ENCODE measurements at regions not wholly inside any gene's neighbourhood (a gene's known extent, or its start where the extent isn't known, plus 50 kb on each side); places are given as distances from the start of the nearest gene placed in this dataset.

DNA sequence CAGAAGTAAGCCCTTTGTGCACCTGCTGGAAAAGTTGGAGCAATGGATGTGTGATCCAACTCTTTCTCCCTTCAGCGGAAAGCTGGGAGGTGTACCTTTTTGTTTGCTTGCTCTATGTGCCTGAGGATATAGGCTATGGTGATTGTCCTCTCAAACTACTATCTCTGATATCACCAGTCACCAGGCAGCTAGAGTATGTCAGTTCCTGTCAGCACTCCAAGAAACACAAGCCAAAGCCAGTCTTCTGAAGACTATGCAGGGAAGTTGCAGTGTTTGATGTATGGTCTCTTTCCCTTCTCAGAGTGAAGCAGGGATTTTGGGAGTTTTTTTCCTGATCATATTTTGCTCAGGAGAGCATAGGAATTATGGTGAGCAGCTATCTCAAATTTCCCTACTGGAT, 146.4 kb downstream of the PTH2R start:
- H3K4me1 ChIP-seq = no peaks in the 10 kb centered on the region
- no peaks in the 10 kb centered on the region for H3K36me3 ChIP-seq
- H3K27me3 ChIP-seq = no peaks in the 10 kb centered on the region
- H3K9me3 ChIP-seq = peaks cover 0 to 4% (median 0%) of the 10 kb centered on the region in 4 donors
- H3K4me3 ChIP-seq = no peak overlapping the region
- TF ChIP-seq, protein P1, sequence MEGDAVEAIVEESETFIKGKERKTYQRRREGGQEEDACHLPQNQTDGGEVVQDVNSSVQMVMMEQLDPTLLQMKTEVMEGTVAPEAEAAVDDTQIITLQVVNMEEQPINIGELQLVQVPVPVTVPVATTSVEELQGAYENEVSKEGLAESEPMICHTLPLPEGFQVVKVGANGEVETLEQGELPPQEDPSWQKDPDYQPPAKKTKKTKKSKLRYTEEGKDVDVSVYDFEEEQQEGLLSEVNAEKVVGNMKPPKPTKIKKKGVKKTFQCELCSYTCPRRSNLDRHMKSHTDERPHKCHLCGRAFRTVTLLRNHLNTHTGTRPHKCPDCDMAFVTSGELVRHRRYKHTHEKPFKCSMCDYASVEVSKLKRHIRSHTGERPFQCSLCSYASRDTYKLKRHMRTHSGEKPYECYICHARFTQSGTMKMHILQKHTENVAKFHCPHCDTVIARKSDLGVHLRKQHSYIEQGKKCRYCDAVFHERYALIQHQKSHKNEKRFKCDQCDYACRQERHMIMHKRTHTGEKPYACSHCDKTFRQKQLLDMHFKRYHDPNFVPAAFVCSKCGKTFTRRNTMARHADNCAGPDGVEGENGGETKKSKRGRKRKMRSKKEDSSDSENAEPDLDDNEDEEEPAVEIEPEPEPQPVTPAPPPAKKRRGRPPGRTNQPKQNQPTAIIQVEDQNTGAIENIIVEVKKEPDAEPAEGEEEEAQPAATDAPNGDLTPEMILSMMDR (IDR thresholded peaks at IDR 0.05) = no peak
- TF ChIP-seq POLR2A (IDR thresholded peaks at IDR 0.05) = no peak
- DNase-seq = no peak
- no peak overlapping the region for H3K27ac ChIP-seq

DNA sequence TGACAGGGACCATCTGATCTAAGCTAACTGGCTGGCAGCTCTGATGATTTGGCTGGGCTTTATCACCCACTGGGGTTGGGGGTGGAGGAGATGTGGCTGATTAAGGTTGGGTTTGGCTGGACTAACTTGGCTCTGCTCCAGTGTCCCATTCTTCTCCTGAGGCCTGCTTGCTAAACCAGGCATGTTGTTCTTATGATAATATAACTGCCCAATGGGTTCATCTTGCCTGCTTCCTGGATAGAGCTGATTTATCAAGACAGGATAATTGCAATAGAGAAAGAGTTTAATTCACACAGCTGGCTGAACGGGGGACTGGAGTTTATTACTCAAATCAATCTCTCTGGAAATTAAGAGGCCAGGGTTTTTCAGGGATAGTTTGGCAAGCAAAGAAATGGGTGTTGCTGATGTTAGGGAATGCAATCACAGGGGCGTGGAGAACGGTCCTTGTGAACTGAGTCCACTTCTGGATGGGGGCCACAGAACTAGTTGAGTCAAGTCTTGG, 150.4 kb downstream of the PTH2R start:
- no peak for DNase-seq
- no peak for TF ChIP-seq POLR2A (IDR thresholded peaks at IDR 0.05)
- TF ChIP-seq, protein P1 (IDR thresholded peaks at IDR 0.05) = no peak

DNA sequence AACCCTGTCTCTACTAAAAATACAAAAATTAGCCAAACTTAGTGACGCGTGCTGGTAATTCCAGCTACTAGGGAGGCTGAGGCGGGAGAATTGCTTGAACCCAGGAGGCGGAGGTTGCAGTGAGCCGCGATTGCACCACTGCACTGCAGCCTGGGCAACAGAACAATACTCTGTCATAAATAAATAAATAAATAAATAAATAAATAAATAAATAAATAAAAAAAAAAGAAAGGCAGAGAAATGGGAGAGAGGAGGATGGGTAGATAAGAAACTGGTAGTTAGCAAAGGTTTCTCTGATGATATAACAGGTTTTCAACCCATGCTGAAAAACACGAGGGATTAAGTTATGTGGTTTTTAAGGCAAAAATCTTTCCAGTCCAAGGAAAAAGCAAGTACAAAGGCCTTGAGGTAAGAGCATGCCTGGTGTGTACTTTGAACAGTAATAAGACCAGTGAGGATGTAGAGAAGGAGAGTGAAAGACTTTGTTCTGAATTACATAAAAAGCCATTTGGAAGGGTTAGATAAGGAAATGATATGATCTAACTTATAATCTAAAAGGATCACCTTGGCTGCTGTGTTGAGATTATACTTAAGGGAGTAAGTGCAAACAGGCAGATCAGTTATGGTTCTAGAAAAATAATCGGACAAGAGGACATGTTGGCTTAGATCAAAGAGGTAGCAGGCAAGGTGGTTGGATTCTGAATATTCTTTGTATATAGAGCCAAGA, 159.3 kb downstream of the PTH2R start:
- no peaks in the 10 kb centered on the region for H3K36me3 ChIP-seq
- TF ChIP-seq, protein P1 (IDR thresholded peaks at IDR 0.05) = no peak
- TF ChIP-seq POLR2A (IDR thresholded peaks at IDR 0.05) = no peak
- no peaks in the 10 kb centered on the region for H3K27me3 ChIP-seq
- no peaks in the 10 kb centered on the region for H3K4me1 ChIP-seq
- H3K9me3 ChIP-seq = peaks cover 0 to 3% (median 0%) of the 10 kb centered on the region in 4 donors
- H3K4me3 ChIP-seq = no peak overlapping the region
- no peak for DNase-seq
- H3K27ac ChIP-seq = no peak overlapping the region

More for the DNA sequence above, 150.4 kb downstream of the PTH2R start:
- Histone ChIP-seq H3K4me3 (no peak overlapping the region), H3K27ac (no peak overlapping the region), H3K27me3 (no peaks in the 10 kb centered on the region), H3K36me3 (no peaks in the 10 kb centered on the region), H3K4me1 (no peaks in the 10 kb centered on the region), H3K9me3 (no peaks in the 10 kb centered on the region)

DNA sequence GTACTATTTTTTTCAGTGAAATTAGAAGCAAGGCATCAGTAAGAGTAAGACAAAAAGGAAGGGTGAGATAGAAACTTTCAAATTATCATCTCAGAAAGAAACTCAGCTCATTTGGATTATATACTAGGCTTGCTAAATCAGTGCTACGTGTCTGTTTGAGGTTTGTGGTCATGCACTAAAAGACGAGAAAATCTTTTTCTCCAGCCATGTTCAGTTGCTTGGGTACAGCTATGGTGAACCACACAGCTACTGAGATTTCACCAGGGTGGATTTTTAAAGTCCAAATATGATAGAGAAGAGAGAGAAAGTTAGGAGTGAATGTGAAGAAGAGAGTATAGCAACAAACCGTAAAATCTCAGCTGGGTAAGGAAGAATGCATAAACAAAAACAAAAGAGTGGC, 161.6 kb downstream of the PTH2R start:
- no peak for DNase-seq
- no peaks in the 10 kb centered on the region for H3K36me3 ChIP-seq
- TF ChIP-seq, protein P1 (IDR thresholded peaks at IDR 0.05) = no peak
- no peak for TF ChIP-seq POLR2A (IDR thresholded peaks at IDR 0.05)

DNA sequence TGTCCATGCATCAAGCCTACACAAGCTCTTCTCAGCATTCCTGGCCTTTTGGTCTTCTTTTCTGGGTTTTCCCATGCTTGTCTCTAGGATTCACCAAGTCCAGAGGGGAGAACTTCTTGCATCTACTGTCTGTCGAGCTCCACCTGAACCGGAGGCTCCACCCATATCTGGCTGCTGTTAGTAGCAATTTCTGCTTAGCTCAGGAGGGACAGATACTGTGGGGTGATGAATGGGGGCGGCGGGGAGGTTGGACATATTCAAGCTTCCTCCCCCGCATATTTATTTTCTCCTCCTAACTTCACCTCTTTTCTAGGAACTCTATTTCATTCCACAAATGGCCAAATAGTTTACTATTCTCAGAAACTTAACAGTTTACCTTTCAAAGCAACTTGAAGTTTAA, 163.5 kb downstream of the PTH2R start:
- H3K4me3 ChIP-seq = no peak overlapping the region
- DNase-seq = no peak
- no peak for TF ChIP-seq POLR2A (IDR thresholded peaks at IDR 0.05)
- TF ChIP-seq, protein P1 (IDR thresholded peaks at IDR 0.05) = no peak
- no peak overlapping the region for H3K27ac ChIP-seq
- no peaks in the 10 kb centered on the region for H3K9me3 ChIP-seq
- no peaks in the 10 kb centered on the region for H3K36me3 ChIP-seq
- no peaks in the 10 kb centered on the region for H3K27me3 ChIP-seq
- H3K4me1 ChIP-seq = no peaks in the 10 kb centered on the region

More for the DNA sequence above, 161.6 kb downstream of the PTH2R start:
- Histone ChIP-seq H3K4me3 (no peak overlapping the region), H3K27me3 (no peaks in the 10 kb centered on the region), H3K27ac (no peak overlapping the region), H3K9me3 (peaks cover 0 to under 1% (median 0%) of the 10 kb centered on the region in 4 donors), H3K4me1 (no peaks in the 10 kb centered on the region)

Measured in Peyer's patch (tissue), 4 donors.